WERI-Rb-1 (cell line): ENCODE measurements at regions not wholly inside any gene's neighbourhood (a gene's known extent, or its start where the extent isn't known, plus 50 kb on each side); places are given as distances from the start of the nearest gene placed in this dataset.

Experiments used
- DNase-seq: peaks from one replicate; pipeline ENCODE4 v3.0.0-alpha.2; 2020
- H3K27ac ChIP-seq: fragments of 250-450 bp; sonication (Bioruptor Pico); 2 replicates; pipeline ENCODE4 v1.5.1; 2020; ENCODE audit warnings: mild to moderate bottlenecking, moderate library complexity
- H3K27me3 ChIP-seq: fragments of 250-450 bp; sonication (Bioruptor Pico); 2 replicates; pipeline ENCODE4 v1.5.1; 2021; ENCODE audit warnings: mild to moderate bottlenecking, low read depth, moderate library complexity; ENCODE audit not compliant: insufficient read depth, severe bottlenecking
- H3K36me3 ChIP-seq: fragments of 250-450 bp; sonication (Bioruptor Pico); 2 replicates; pipeline ENCODE4 v1.5.1; 2020; ENCODE audit warnings: mild to moderate bottlenecking, moderate library complexity
- H3K4me3 ChIP-seq: 2 replicates; pipeline ENCODE4 v1.5.1; 2011; ENCODE audit warnings: low read depth, mild to moderate bottlenecking, control low read depth, low read length
- H3K9me3 ChIP-seq: fragments of 250-450 bp; sonication (Bioruptor Pico); 2 replicates; pipeline ENCODE4 v1.5.1; 2021; ENCODE audit warnings: mild to moderate bottlenecking, moderate library complexity; ENCODE audit not compliant: severe bottlenecking
- TF ChIP-seq, protein P1 (sequence below): IDR thresholded peaks from 2 replicates; pipeline ENCODE4 v1.5.1; 2011; ENCODE audit warnings: low read depth, mild to moderate bottlenecking, control low read depth, inconsistent platforms, low read length

GRCh38 chr10:29853913-29854312 is 205.5 kb downstream of the JCAD start:
- no peaks in the 10 kb centered on the region for H3K27me3 ChIP-seq
- no peak for DNase-seq
- no peaks in the 10 kb centered on the region for H3K36me3 ChIP-seq
- H3K27ac ChIP-seq, result no peak overlapping the region
- TF ChIP-seq, protein P1, sequence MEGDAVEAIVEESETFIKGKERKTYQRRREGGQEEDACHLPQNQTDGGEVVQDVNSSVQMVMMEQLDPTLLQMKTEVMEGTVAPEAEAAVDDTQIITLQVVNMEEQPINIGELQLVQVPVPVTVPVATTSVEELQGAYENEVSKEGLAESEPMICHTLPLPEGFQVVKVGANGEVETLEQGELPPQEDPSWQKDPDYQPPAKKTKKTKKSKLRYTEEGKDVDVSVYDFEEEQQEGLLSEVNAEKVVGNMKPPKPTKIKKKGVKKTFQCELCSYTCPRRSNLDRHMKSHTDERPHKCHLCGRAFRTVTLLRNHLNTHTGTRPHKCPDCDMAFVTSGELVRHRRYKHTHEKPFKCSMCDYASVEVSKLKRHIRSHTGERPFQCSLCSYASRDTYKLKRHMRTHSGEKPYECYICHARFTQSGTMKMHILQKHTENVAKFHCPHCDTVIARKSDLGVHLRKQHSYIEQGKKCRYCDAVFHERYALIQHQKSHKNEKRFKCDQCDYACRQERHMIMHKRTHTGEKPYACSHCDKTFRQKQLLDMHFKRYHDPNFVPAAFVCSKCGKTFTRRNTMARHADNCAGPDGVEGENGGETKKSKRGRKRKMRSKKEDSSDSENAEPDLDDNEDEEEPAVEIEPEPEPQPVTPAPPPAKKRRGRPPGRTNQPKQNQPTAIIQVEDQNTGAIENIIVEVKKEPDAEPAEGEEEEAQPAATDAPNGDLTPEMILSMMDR, result no peak
- no peaks in the 10 kb centered on the region for H3K9me3 ChIP-seq
- H3K4me3 ChIP-seq, result no peak overlapping the region

DNA sequence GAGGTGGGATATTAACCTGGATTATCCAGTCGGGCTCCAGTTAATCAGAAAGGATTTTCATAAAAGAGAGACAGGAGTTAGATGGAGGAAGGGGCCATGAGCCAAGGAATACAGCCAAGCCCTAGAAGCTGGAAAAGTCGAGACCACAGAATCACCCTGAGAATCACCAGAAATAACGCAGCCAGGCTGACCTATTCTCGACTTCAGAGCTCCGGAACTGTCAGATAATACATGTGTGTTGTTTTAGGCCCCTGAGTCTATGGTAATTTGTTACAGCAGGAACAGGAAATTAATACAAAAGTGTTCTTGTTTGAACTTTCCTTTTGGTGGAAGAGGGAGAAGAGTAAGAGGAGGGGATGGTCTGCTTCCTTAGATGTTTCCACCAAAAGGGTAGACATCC is 208.1 kb downstream of the JCAD start:
- Histone ChIP-seq H3K4me3 (no peak overlapping the region), H3K9me3 (no peaks in the 10 kb centered on the region), H3K36me3 (no peaks in the 10 kb centered on the region), H3K27ac (no peak overlapping the region), H3K27me3 (no peaks in the 10 kb centered on the region)
- TF ChIP-seq, protein P1, result no peak
- no peak for DNase-seq

DNA sequence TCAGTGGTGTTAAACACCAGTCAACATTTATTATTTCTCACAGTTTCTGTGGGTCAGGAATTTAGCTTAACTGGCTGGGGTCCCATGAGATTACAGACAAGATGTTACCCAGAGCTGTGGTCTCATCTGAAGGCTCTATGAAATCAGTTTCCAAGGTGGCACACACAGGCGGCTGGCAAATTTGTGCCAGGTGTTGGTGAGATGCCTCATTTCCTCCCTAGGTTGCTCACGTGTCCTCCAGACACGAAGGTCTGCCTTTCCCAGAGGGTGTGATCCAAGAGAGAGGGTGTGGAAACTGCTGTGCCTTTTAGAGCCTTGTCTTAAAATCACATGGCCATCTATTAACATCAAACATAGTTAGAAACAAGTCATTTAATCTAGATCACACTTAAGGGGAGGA is 209.0 kb downstream of the JCAD start:
- Histone ChIP-seq H3K27ac (no peak overlapping the region), H3K4me3 (no peak overlapping the region), H3K9me3 (no peaks in the 10 kb centered on the region), H3K36me3 (no peaks in the 10 kb centered on the region), H3K27me3 (no peaks in the 10 kb centered on the region)
- TF ChIP-seq, protein P1, result no peak
- DNase-seq, result no peak

GRCh38 chr10:29849886-29850285 is 209.5 kb downstream of the JCAD start:
- Histone ChIP-seq H3K9me3 (no peaks in the 10 kb centered on the region), H3K27me3 (no peaks in the 10 kb centered on the region), H3K36me3 (no peaks in the 10 kb centered on the region), H3K27ac (no peak overlapping the region), H3K4me3 (no peak overlapping the region)
- TF ChIP-seq, protein P1, result no peak
- no peak for DNase-seq

DNA sequence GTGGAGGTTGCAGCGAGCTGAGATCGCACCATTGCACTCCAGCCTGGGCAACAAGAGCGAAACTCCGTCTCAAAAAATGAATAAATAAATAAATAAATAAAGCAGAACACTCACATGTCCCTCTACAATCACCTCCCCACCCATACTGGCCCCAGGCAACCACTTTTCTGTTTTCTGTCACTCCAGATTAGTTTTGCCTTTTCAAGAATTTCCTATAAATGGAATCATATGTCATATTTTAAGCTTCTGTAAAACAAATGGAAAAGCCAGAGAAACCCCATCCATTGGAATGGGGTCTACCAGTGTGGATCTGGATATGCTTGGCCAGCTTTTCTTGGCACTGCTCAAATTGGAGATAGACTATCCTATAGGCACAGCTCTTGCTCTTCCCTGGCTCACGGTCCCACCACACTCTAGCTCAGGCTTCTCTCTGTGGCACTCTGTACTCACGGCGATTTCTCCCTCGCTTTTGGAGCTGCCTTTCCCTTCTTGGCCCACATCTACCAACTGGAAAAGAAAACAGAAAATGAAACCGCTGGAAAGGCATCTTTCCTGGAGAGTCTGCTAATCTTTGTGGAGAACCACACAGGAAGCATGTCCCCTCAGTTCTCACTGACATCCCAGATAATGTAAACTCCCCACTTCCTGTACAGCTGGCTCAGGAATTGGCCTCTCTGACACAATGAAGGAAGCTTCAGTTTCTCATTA is 210.1 kb downstream of the JCAD start:
- H3K4me3 ChIP-seq, result no peak overlapping the region

More for the DNA sequence above, 210.1 kb downstream of the JCAD start:
- Histone ChIP-seq H3K27me3 (no peaks in the 10 kb centered on the region), H3K9me3 (no peaks in the 10 kb centered on the region), H3K36me3 (no peaks in the 10 kb centered on the region), H3K27ac (no peak overlapping the region)
- TF ChIP-seq, protein P1, result no peak
- no peak for DNase-seq
